Mucosa of descending colon (tissue), 3 donors: ENCODE measurements at regions not wholly inside any gene's neighbourhood (a gene's known extent, or its start where the extent isn't known, plus 50 kb on each side); places are given as distances from the start of the nearest gene placed in this dataset.

Experiments
- ATAC-seq: fragments of 200-7000 bp; cut with Tn5 transposase; one replicate; pipeline ENCODE4 v1.9.1; 2020; ENCODE audit warnings: mild to moderate bottlenecking, moderate library complexity
- DNase-seq, 3 donors: peaks; one replicate each; pipeline ENCODE4 v3.0.0-alpha.2; 2020
- H3K36me3 ChIP-seq: fragments of 200-600 bp; one replicate; pipeline ENCODE4 v1.8.0; 2021; ENCODE audit warnings: low read depth, mild to moderate bottlenecking
- H3K4me1 ChIP-seq: fragments of 200-600 bp; one replicate; pipeline ENCODE4 v1.8.0; 2021; ENCODE audit warnings: low read depth, mild to moderate bottlenecking
- H3K4me3 ChIP-seq: fragments of 200-600 bp; one replicate; pipeline ENCODE4 v1.8.0; 2021; ENCODE audit warnings: mild to moderate bottlenecking
- H3K9me3 ChIP-seq: fragments of 200-600 bp; one replicate; pipeline ENCODE4 v1.8.0; 2021; ENCODE audit warnings: mild to moderate bottlenecking
- intact Hi-C, 2 donors: fragments of 100-400 bp; cut with DNase I in 1 of 2; cut with micrococcal nuclease in 1 of 2; formaldehyde crosslinking; loops; one replicate each; pipeline versions ENCODE4 v1.11.0 to v1.11.1; 2022; cut with DNase I, micrococcal nuclease
- TF ChIP-seq, protein P1 (sequence below): fragments of 200-600 bp; IDR thresholded peaks from one replicate; pipeline ENCODE4 v1.8.0; 2022; ENCODE audit warnings: antibody characterized with exemption, mild to moderate bottlenecking
- donor health status: DM: no; HTN: no; CAD: no; lungs with moderate emphysema.
- donor health status: DM: no; HTN: no; CAD: no.
- donor health status: DM: no; HTN: yes; CAD: no.

DNA sequence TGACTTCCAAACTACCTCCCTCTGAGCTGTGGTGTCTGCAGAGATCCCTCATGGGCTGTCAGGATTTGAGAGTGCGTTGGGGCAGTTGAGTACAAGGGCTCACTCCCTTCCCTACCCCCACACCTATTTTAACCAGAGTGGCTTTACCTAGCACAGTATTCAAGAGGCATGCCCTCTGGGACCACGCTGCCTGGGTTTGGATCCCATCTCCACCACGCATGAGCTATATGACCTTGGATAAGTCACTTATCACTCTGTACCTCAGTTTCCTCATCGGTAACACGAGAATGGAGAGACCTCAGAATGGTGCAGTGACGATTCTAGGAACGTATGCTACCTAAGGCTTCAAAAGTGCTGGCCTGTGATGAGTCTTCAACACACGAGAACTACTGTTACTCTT lies 147.3 kb upstream of the WNT4 start:
- no peaks in the 10 kb centered on the region for H3K4me1 ChIP-seq
- intact Hi-C loops: no loop called here
- ATAC-seq: no peak
- no peaks in the 10 kb centered on the region for H3K9me3 ChIP-seq
- no peaks in the 10 kb centered on the region for H3K36me3 ChIP-seq
- TF ChIP-seq, protein P1, sequence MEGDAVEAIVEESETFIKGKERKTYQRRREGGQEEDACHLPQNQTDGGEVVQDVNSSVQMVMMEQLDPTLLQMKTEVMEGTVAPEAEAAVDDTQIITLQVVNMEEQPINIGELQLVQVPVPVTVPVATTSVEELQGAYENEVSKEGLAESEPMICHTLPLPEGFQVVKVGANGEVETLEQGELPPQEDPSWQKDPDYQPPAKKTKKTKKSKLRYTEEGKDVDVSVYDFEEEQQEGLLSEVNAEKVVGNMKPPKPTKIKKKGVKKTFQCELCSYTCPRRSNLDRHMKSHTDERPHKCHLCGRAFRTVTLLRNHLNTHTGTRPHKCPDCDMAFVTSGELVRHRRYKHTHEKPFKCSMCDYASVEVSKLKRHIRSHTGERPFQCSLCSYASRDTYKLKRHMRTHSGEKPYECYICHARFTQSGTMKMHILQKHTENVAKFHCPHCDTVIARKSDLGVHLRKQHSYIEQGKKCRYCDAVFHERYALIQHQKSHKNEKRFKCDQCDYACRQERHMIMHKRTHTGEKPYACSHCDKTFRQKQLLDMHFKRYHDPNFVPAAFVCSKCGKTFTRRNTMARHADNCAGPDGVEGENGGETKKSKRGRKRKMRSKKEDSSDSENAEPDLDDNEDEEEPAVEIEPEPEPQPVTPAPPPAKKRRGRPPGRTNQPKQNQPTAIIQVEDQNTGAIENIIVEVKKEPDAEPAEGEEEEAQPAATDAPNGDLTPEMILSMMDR: no peak
- no peak overlapping the region for H3K4me3 ChIP-seq
- DNase-seq: no peak

DNA sequence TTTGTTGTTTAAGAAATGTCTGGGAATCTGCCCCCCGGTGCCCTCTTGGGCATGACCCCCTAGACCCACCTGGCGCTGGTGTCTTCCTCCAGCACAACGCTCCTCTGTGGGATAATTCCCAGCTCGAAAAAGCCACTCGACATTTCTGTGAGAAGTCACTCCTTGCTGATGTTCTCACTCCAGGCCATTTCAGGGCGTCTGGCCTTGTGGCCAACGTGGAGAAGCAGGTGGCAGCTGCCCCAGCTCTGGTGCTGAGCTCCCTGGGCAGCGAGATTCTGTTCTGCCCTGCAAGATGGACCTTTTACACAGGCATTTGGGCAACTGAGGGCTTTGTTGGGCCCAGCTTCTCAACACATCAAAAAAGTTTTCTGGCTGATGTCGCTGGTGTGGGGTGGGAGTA lies 147.7 kb upstream of the WNT4 start:
- no peak for DNase-seq
- TF ChIP-seq, protein P1: no peak
- Histone ChIP-seq H3K9me3 (no peaks in the 10 kb centered on the region), H3K4me1 (no peaks in the 10 kb centered on the region), H3K4me3 (no peak overlapping the region), H3K36me3 (no peaks in the 10 kb centered on the region)
- ATAC-seq: no peak
- intact Hi-C loops: no loop called here

DNA sequence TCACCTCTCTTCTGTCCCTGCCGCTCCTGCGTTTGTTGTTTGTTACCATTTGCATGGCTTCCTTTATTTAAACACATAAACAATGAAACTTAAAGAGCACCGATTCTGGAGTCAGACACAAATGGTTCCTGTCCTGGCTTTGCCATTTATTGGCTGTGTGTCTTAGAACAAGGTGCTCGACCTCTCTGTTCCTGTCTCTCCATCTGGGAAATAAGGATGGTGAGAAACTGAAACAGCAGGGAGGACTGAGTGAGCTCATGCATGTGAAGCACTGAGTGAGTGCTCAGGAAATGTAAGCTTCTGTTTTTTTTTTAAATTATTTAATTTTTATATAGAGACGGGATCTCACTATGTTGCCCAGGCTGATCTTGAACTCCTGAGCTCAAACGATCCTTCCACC lies 148.2 kb upstream of the WNT4 start:
- no peaks in the 10 kb centered on the region for H3K9me3 ChIP-seq
- H3K4me1 ChIP-seq: no peaks in the 10 kb centered on the region
- no peak overlapping the region for H3K4me3 ChIP-seq
- intact Hi-C loops: no loop called here
- no peak for ATAC-seq
- no peaks in the 10 kb centered on the region for H3K36me3 ChIP-seq
- no peak for DNase-seq
- TF ChIP-seq, protein P1: no peak

DNA sequence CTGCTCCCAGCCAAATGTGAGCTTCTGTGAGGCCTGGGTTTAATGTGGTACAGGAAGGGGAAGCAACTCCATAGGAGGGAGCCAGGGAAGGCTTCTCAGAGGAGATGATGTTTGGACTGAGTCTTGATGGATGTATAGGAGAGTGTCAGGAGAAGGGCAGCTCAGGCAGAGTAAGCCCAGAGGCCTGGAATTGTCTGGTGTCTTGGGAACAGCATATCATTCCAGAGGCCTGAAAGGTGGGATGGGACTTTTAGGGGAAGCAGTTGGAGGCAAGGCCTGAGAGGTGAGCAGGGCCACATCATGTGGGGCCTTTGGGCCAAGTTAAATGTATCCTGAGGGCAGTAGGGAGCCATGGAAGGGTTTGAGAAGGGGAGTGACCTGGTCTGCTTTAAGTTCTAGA lies 148.6 kb upstream of the WNT4 start:
- TF ChIP-seq, protein P1: no peak
- no peak for DNase-seq

DNA sequence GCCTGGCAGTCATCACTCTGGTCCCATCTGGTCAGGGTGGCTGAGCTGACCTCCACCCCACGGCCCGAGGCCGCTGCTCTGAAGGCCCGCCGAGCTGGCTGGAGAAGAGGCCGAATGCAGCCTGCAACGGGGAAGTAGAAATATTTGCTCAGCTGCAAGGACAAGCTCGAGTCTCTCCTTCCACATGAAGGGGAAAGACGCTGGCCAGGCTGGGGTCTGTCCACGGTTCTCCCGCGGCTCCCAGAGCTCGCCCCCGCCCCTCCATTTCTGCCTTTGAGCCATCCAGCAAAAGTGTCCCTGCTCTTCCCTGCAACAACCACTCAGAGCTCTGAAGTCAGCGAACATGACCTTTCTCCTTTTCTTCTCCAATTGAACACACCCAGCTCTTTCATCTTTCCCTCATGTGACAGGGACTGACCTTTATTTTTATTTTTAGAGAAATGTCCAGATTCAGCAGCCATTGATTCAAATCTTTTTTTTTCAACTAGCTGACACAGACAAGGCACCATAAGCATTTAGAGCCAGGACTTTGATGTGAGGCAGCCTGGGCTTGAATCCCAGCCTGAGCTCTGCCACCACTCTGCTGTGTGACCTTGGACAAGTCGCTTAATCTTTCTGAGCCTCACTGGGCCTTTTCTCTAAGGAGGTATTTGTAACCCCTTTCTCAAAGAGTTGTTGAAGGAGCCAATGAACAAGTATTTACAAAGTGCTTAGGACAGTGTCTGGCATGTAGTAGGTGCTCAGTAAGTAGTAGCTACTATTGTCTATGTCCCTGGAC lies 149.3 kb upstream of the WNT4 start:
- TF ChIP-seq, protein P1: no peak
- no peaks in the 10 kb centered on the region for H3K9me3 ChIP-seq
- no peaks in the 10 kb centered on the region for H3K4me1 ChIP-seq
- ATAC-seq (no peak), DNase-seq (no peak)
- intact Hi-C loops: no loop called here
- no peaks in the 10 kb centered on the region for H3K36me3 ChIP-seq
- no peak overlapping the region for H3K4me3 ChIP-seq

More for the DNA sequence above, 148.6 kb upstream of the WNT4 start:
- Histone ChIP-seq H3K36me3 (no peaks in the 10 kb centered on the region), H3K4me3 (no peak overlapping the region), H3K9me3 (no peaks in the 10 kb centered on the region), H3K4me1 (no peaks in the 10 kb centered on the region)
- ATAC-seq: no peak
- intact Hi-C loops: no loop called here
